ENCODE measurements at regions not wholly inside any gene's neighbourhood (a gene's known extent, or its start where the extent isn't known, plus 50 kb on each side); places are given as distances from the start of the nearest gene placed in this dataset.

GRCh38 chr2:58484629-58485028, 243.5 kb upstream of the FANCL start:
- no peak for TF ChIP-seq CTCF (IDR thresholded peaks at IDR 0.05; ENCODE audit: low read depth, low read length)
- no peak for DNase-seq (ENCODE audit: extremely low read depth, low read depth)

GRCh38 chr2:58484221-58484620, 243.1 kb upstream of the FANCL start:
- DNase-seq (ENCODE audit: extremely low read depth, low read depth) = no peak
- TF ChIP-seq CTCF (IDR thresholded peaks at IDR 0.05; ENCODE audit: low read depth, low read length) = no peak

- TF ChIP-seq CTCF (IDR thresholded peaks at IDR 0.05; ENCODE audit: low read depth, low read length) = no peak
- no peak for DNase-seq (ENCODE audit: extremely low read depth, low read depth)
These were observed 242.2 kb upstream of the FANCL start for GRCh38 chr2:58483307-58483706.

GRCh38 chr2:58481670-58482069, 240.5 kb upstream of the FANCL start:
- DNase-seq (ENCODE audit: extremely low read depth, low read depth) = no peak
- no peak for TF ChIP-seq CTCF (IDR thresholded peaks at IDR 0.05; ENCODE audit: low read depth, low read length)

GRCh38 chr2:58480141-58480540, 239.0 kb upstream of the FANCL start:
- DNase-seq (ENCODE audit: extremely low read depth, low read depth) = no peak
- no peak for TF ChIP-seq CTCF (IDR thresholded peaks at IDR 0.05; ENCODE audit: low read depth, low read length)

GRCh38 chr2:58479535-58480140, 238.5 kb upstream of the FANCL start:
- TF ChIP-seq CTCF (IDR thresholded peaks at IDR 0.05; ENCODE audit: low read depth, low read length) = no peak
- no peak for DNase-seq (ENCODE audit: extremely low read depth, low read depth)

GRCh38 chr2:58476556-58476955, 235.4 kb upstream of the FANCL start:
- no peak for DNase-seq (ENCODE audit: extremely low read depth, low read depth)
- no peak for TF ChIP-seq CTCF (IDR thresholded peaks at IDR 0.05; ENCODE audit: low read depth, low read length)
